ENCODE measurements at regions not wholly inside any gene's neighbourhood (a gene's known extent, or its start where the extent isn't known, plus 50 kb on each side); places are given as distances from the start of the nearest gene placed in this dataset.

GRCh38 chr2:76512201-76512820 lies 801.6 kb upstream of the GCFC2 start:
- no peaks in the 10 kb centered on the region for H3K36me3 ChIP-seq (ENCODE audit: insufficient read depth in 1 of 2, low read depth in 1 of 2)
- TF ChIP-seq, protein P1, sequence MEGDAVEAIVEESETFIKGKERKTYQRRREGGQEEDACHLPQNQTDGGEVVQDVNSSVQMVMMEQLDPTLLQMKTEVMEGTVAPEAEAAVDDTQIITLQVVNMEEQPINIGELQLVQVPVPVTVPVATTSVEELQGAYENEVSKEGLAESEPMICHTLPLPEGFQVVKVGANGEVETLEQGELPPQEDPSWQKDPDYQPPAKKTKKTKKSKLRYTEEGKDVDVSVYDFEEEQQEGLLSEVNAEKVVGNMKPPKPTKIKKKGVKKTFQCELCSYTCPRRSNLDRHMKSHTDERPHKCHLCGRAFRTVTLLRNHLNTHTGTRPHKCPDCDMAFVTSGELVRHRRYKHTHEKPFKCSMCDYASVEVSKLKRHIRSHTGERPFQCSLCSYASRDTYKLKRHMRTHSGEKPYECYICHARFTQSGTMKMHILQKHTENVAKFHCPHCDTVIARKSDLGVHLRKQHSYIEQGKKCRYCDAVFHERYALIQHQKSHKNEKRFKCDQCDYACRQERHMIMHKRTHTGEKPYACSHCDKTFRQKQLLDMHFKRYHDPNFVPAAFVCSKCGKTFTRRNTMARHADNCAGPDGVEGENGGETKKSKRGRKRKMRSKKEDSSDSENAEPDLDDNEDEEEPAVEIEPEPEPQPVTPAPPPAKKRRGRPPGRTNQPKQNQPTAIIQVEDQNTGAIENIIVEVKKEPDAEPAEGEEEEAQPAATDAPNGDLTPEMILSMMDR (IDR thresholded peaks at IDR 0.05) = no peak
- DNase-seq = no peak
- WGBS, 3 donors = 73 to 87% (median 78%) methylated on average over 4 of the region's 4 CpGs
- no peak for ATAC-seq
- no peaks in the 10 kb centered on the region for H3K9me3 ChIP-seq
- no peak overlapping the region for H3K27ac ChIP-seq
- H3K4me3 ChIP-seq = no peak overlapping the region
- H3K27me3 ChIP-seq (ENCODE audit: insufficient read depth in 3 of 3, low read length in 2 of 3) = no peaks in the 10 kb centered on the region
- intact Hi-C loops (cut with DNase I) = no loop called here
- H3K4me1 ChIP-seq = no peaks in the 10 kb centered on the region

GRCh38 chr2:76506538-76506937 lies 795.8 kb upstream of the GCFC2 start:
- DNase-seq (no peak), ATAC-seq (no peak)
- H3K4me3 ChIP-seq = no peak overlapping the region
- H3K9me3 ChIP-seq = no peaks in the 10 kb centered on the region
- intact Hi-C loops (cut with DNase I) = no loop called here
- H3K4me1 ChIP-seq = no peaks in the 10 kb centered on the region
- no peak overlapping the region for H3K27ac ChIP-seq
- WGBS, 3 donors = 72 to 79% (median 76%) methylated on average over 6 of the region's 6 CpGs
- TF ChIP-seq, protein P1 (IDR thresholded peaks at IDR 0.05) = no peak
- H3K27me3 ChIP-seq (ENCODE audit: insufficient read depth in 3 of 3, low read length in 2 of 3) = no peaks in the 10 kb centered on the region
- H3K36me3 ChIP-seq (ENCODE audit: insufficient read depth in 1 of 2, low read depth in 1 of 2) = no peaks in the 10 kb centered on the region

- Histone ChIP-seq H3K36me3 (ENCODE audit: insufficient read depth in 1 of 2, low read depth in 1 of 2) (no peaks in the 10 kb centered on the region), H3K27ac (no peak overlapping the region), H3K27me3 (ENCODE audit: insufficient read depth in 3 of 3, low read length in 2 of 3) (no peaks in the 10 kb centered on the region), H3K4me1 (no peaks in the 10 kb centered on the region), H3K4me3 (no peak overlapping the region), H3K9me3 (no peaks in the 10 kb centered on the region)
- WGBS, 3 donors = 60 to 78% (median 77%) methylated on average over 1 of the region's 1 CpG
- ATAC-seq (no peak), DNase-seq (no peak)
- intact Hi-C loops (cut with DNase I) = no loop called here
- TF ChIP-seq, protein P1 (IDR thresholded peaks at IDR 0.05) = no peak
These were observed 790.9 kb upstream of the GCFC2 start for GRCh38 chr2:76501641-76502040.

DNA sequence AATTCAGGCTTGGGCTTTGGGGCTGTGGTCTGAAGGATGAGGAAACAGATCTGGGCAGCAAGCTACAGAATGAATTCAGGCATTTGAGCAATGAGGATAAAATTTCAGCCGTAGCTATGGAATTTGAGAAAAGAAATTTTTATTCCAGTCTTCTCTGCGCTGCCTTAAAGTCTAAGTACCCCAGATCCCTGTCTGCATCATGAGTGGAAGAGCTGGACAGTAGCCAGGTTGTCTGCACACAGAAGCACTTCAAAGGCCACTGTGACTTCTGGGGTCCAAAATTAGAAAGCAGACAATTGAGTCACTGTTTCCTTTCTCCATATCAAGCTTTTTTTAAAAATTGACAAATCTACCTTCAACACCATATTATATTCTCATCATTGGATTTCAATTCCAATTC lies 787.6 kb upstream of the GCFC2 start:
- Histone ChIP-seq H3K27ac (no peak overlapping the region), H3K4me3 (no peak overlapping the region), H3K9me3 (no peaks in the 10 kb centered on the region), H3K27me3 (ENCODE audit: insufficient read depth in 3 of 3, low read length in 2 of 3) (no peaks in the 10 kb centered on the region), H3K4me1 (no peaks in the 10 kb centered on the region), H3K36me3 (ENCODE audit: insufficient read depth in 1 of 2, low read depth in 1 of 2) (no peaks in the 10 kb centered on the region)
- TF ChIP-seq, protein P1 (IDR thresholded peaks at IDR 0.05) = no peak
- intact Hi-C loops (cut with DNase I) = no loop called here
- ATAC-seq (no peak), DNase-seq (no peak)
- 30 to 39% (median 31%) methylated on average over 2 of the region's 2 CpGs for WGBS, 3 donors

- intact Hi-C loops (cut with DNase I) = loop anchor here in 1 of 2 donors (5.0 kb wide), 1 partner anchor 1829 kb away; no protein-coding TSS in a partner anchor
- no peaks in the 10 kb centered on the region for H3K36me3 ChIP-seq (ENCODE audit: insufficient read depth in 1 of 2, low read depth in 1 of 2)
- no peaks in the 10 kb centered on the region for H3K9me3 ChIP-seq
- H3K27me3 ChIP-seq (ENCODE audit: insufficient read depth in 3 of 3, low read length in 2 of 3) = no peaks in the 10 kb centered on the region
- TF ChIP-seq, protein P1 (IDR thresholded peaks at IDR 0.05) = no peak
- H3K4me3 ChIP-seq = no peak overlapping the region
- H3K27ac ChIP-seq = no peak overlapping the region
- ATAC-seq = no peak
- WGBS, 3 donors = 64 to 74% (median 66%) methylated on average over 1 of the region's 1 CpG
- H3K4me1 ChIP-seq = no peaks in the 10 kb centered on the region
- DNase-seq = no peak
These were observed 780.8 kb upstream of the GCFC2 start for GRCh38 chr2:76491503-76491902.
